Testis (tissue), 2 donors: ENCODE measurements at regions not wholly inside any gene's neighbourhood (a gene's known extent, or its start where the extent isn't known, plus 50 kb on each side); places are given as distances from the start of the nearest gene placed in this dataset.
"Not testable (repeated sequence)": the region's sequence is repeated elsewhere in the genome, so short reads cannot be mapped to it uniquely, and the experiment has no call there.

Experiments
- CTCF ChIP-seq, 3 experiments: fragments of 450-650 bp in 2 of 3; fragments of 200-600 bp in 1 of 3; sonication (generic) in 1 of 3; IDR thresholded peaks; one replicate each; pipeline ENCODE4 v1.5.1; 2016 to 2019; ENCODE audit warnings: antibody characterized with exemption in 3 of 3, mild to moderate bottlenecking in 2 of 3, moderate library complexity in 1 of 3
- POLR2A ChIP-seq: fragments of 450-650 bp; IDR thresholded peaks from one replicate; pipeline ENCODE4 v1.6.1; 2017; ENCODE audit warnings: antibody characterized with exemption, mild to moderate bottlenecking, moderate library complexity

- TF ChIP-seq CTCF (IDR thresholded peaks at IDR 0.05); POLR2A: not testable (repeated sequence)
Observed at GRCh38 chr15:30201517-30201916, 66.7 kb downstream of the GOLGA8T start.
